GM12878 (cell line): ENCODE measurements at regions not wholly inside any gene's neighbourhood (a gene's known extent, or its start where the extent isn't known, plus 50 kb on each side); places are given as distances from the start of the nearest gene placed in this dataset.

Experiments
- ATAC-seq: fragments of 200-7000 bp; cut with Tn5 transposase; 3 replicates; pipeline ENCODE4 v1.9.1; 2020; ENCODE audit warnings: mild to moderate bottlenecking, moderate library complexity
- BruUV-seq: library from RNA; stranded (reverse); fragments of 400-500 nt; replicated peaks from 2 replicates; lab custom pipeline; 2021; lab: Mats Ljungman, UMichigan
- CTCF ChIA-PET: fragments of 300-600 bp; sonication (Branson Sonifier 250); formaldehyde crosslinking; extraction: SDS; loops from one replicate; lab custom pipeline; 2021; ENCODE audit warnings: inconsistent platforms; lab: Yijun Ruan, JAX
- POLR2A ChIA-PET: fragments of 350-600 bp; formaldehyde crosslinking; extraction: SDS; loops from one replicate; lab custom pipeline; 2021; ENCODE audit warnings: inconsistent platforms; lab: Charles Lee
- RAD21 ChIA-PET: fragments of 300-600 bp; sonication (Branson Sonifier 250); formaldehyde crosslinking; loops from one replicate; lab custom pipeline; 2023; ENCODE audit warnings: antibody characterized with exemption; ENCODE audit not compliant: unreplicated experiment; lab: Charles Lee
- SMC1A ChIA-PET: fragments of 300-600 bp; sonication (Branson Sonifier 250); formaldehyde crosslinking; loops from one replicate; lab custom pipeline; 2023; ENCODE audit not compliant: unreplicated experiment, uncharacterized antibody; lab: Charles Lee
- DNase-seq: peaks from one replicate; pipeline ENCODE4 v3.0.0-alpha.2; 2011; ENCODE audit warnings: low read depth, low spot score
- FAIRE-seq: peaks from 3 replicates; lab custom pipeline; 2011; peaks lifted over from hg19 to GRCh38; lab: Jason Lieb, UNC
- H2AFZ ChIP-seq: 2 replicates; pipeline ENCODE4 v1.6.0; 2011; ENCODE audit warnings: low read depth, low read length, control low read depth; ENCODE audit not compliant: control insufficient read depth
- H3K27ac ChIP-seq: 2 replicates; pipeline ENCODE4 v1.5.1; 2011; ENCODE audit warnings: control low read depth; ENCODE audit not compliant: control insufficient read depth, insufficient read depth
- H3K27me3 ChIP-seq, 2 experiments: replicated peaks in 1 of 2; 2 replicates each; pipeline versions ENCODE4 v1.6.0 to v1.6.1; 2011; ENCODE audit warnings: low read length in 1 of 2; ENCODE audit not compliant: control insufficient read depth in 2 of 2, insufficient read depth in 2 of 2
- H3K36me3 ChIP-seq, 2 experiments: 2 replicates each; pipeline ENCODE4 v1.5.1; 2011; ENCODE audit warnings: low read length in 1 of 2; ENCODE audit not compliant: control insufficient read depth in 2 of 2, insufficient read depth in 2 of 2
- H3K4me1 ChIP-seq: 2 replicates; pipeline ENCODE4 v1.6.1; 2011; ENCODE audit warnings: mild to moderate bottlenecking, low read length, moderate library complexity, mixed read lengths; ENCODE audit not compliant: control insufficient read depth, insufficient read depth
- H3K4me2 ChIP-seq: 2 replicates; pipeline ENCODE4 v1.6.0; 2011; ENCODE audit warnings: control low read depth; ENCODE audit not compliant: control insufficient read depth, insufficient read depth
- H3K4me3 ChIP-seq: fragments of 200-600 bp; sonication (generic); 2 replicates; pipeline ENCODE4 v1.5.1; 2016
- H3K79me2 ChIP-seq: 2 replicates; pipeline ENCODE4 v1.6.0; 2011; ENCODE audit warnings: low read length; ENCODE audit not compliant: control insufficient read depth, insufficient read depth
- H3K9ac ChIP-seq: 2 replicates; pipeline ENCODE4 v1.8.0; 2011; ENCODE audit warnings: low read length, control low read depth, mixed read lengths; ENCODE audit not compliant: control insufficient read depth, insufficient read depth
- H3K9me3 ChIP-seq: replicated peaks from 3 replicates; pipeline ENCODE4 v1.5.1; 2011; ENCODE audit warnings: mild to moderate bottlenecking, low read length; ENCODE audit not compliant: control insufficient read depth, insufficient read depth
- H4K20me1 ChIP-seq: 2 replicates; pipeline ENCODE4 v1.6.0; 2011; ENCODE audit not compliant: control insufficient read depth, insufficient read depth
- HDAC2 ChIP-seq: fragments of 200-600 bp; sonication (generic); IDR thresholded peaks from 2 replicates; pipeline ENCODE4 v1.6.1; 2017
- LARP7 ChIP-seq: fragments of 450-650 bp; IDR thresholded peaks from 2 replicates; pipeline ENCODE4 v1.6.1; 2017; ENCODE audit warnings: mild to moderate bottlenecking
- MXI1 ChIP-seq: fragments of 150-350 bp; IDR thresholded peaks from 2 replicates; pipeline ENCODE4 v1.6.1; 2011; ENCODE audit warnings: low read depth, mild to moderate bottlenecking, inconsistent platforms, low read length, improper control_type of control experiment
- MYB ChIP-seq: fragments of 150-350 bp; IDR thresholded peaks from 2 replicates; pipeline ENCODE4 v1.6.1; 2014; ENCODE audit warnings: mild to moderate bottlenecking, low read depth, low read length, borderline replicate concordance
- POLR2A ChIP-seq: IDR thresholded peaks from 2 replicates; pipeline ENCODE4 v1.6.1; 2011; ENCODE audit warnings: low read depth, mild to moderate bottlenecking, low read length
- SP1 ChIP-seq: IDR thresholded peaks from one replicate; pipeline ENCODE4 v1.6.1; 2011; ENCODE audit warnings: low read depth, low read length
- SUPT20H ChIP-seq: IDR thresholded peaks from 2 replicates; pipeline ENCODE4 v1.6.1; 2011; ENCODE audit warnings: low read depth, mild to moderate bottlenecking, low read length, moderate library complexity, borderline replicate concordance; ENCODE audit not compliant: control insufficient read depth
- ZNF207 ChIP-seq: fragments of 450-650 bp; IDR thresholded peaks from 2 replicates; pipeline ENCODE4 v1.6.1; 2014; ENCODE audit warnings: antibody characterized with exemption, mild to moderate bottlenecking, borderline replicate concordance
- WGBS: methylation state at CpG from one replicate; pipeline ENCODE4 v1.1.6; 2016; ENCODE audit warnings: low lambda C conversion rate; ENCODE audit not compliant: insufficient replicate concordance, insufficient coverage; ENCODE audit errors: missing lambda C conversion rate; 5-methylcytosine and 5-hydroxymethylcytosine counted together
- in situ Hi-C: fragments of 300-500 bp; cut with MboI; formaldehyde crosslinking; loops from 9 replicates; pipeline ENCODE4 v1.14.3; 2018; ENCODE audit warnings: mixed read lengths
- intact Hi-C: fragments of 100-400 bp; cut with micrococcal nuclease; formaldehyde crosslinking; loops from one replicate; pipeline ENCODE4 v1.14.2; 2022; ENCODE audit not compliant: unreplicated experiment
- TF ChIP-seq, protein P1 (sequence below): fragments of 450-650 bp; conservative IDR thresholded peaks from 2 replicates; pipeline ENCODE4 v1.6.1; 2017; ENCODE audit warnings: mild to moderate bottlenecking, moderate library complexity

DNA sequence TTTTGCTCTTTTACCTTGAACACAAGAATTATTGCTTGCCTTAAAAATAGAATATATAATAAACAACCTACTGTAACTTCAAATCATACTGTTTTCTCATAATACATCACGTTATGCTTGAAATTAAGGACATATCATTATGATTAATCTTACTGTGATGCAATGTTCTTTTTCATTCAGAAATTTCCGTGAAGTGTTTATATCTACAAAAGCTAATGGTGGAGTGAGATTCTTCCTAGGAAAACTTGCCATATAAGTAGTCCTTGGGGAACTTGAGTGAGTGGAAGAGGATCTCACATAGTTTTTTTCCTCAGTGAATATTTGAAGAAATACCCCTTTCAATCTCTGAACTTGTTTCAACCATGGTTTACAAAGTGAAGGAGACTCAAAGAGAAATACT lies 498.7 kb upstream of the CBLB start (continued):
- TF ChIP-seq SP1 (no peak), ZNF207 (no peak), HDAC2 (no peak), MXI1 (no peak), LARP7 (no peak), SUPT20H (no peak)
- TF ChIP-seq, protein P1, sequence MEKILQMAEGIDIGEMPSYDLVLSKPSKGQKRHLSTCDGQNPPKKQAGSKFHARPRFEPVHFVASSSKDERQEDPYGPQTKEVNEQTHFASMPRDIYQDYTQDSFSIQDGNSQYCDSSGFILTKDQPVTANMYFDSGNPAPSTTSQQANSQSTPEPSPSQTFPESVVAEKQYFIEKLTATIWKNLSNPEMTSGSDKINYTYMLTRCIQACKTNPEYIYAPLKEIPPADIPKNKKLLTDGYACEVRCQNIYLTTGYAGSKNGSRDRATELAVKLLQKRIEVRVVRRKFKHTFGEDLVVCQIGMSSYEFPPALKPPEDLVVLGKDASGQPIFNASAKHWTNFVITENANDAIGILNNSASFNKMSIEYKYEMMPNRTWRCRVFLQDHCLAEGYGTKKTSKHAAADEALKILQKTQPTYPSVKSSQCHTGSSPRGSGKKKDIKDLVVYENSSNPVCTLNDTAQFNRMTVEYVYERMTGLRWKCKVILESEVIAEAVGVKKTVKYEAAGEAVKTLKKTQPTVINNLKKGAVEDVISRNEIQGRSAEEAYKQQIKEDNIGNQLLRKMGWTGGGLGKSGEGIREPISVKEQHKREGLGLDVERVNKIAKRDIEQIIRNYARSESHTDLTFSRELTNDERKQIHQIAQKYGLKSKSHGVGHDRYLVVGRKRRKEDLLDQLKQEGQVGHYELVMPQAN, result no peak

GRCh38 chr3:106371221-106371970 lies 502.6 kb upstream of the CBLB start:
- in situ Hi-C loops (no loop called here), intact Hi-C loops (no loop called here)
- Histone ChIP-seq H3K36me3 (no peaks in the 10 kb centered on the region), H3K9ac (no peak overlapping the region), H4K20me1 (no peaks in the 10 kb centered on the region), H3K4me1 (no peaks in the 10 kb centered on the region), H3K27ac (no peak overlapping the region), H3K27me3 (no peaks in the 10 kb centered on the region), H2AFZ (no peak overlapping the region), H3K4me3 (no peak overlapping the region), H3K79me2 (no peaks in the 10 kb centered on the region), H3K4me2 (no peak overlapping the region), H3K9me3 (no peaks in the 10 kb centered on the region; the same call in 2 of the 3 replicates)
- ChIA-PET RAD21 (no interaction called here), POLR2A (no interaction called here), CTCF (no interaction called here), SMC1A (interaction anchor here (0.7 to 2.2 kb wide), 5 partner anchors 9 to 38 kb away, joined by 3 to 5 read pairs (median 4); no protein-coding TSS in a partner anchor)
- no peak for ATAC-seq
- no peak for FAIRE-seq
- no TSS peak for BruUV-seq
- no peak for DNase-seq
- TF ChIP-seq MYB (no peak), POLR2A (no peak)
- WGBS, result 77% methylated on average over 10 of the region's 10 CpGs
